Transverse colon (tissue), 4 donors: ENCODE measurements at regions not wholly inside any gene's neighbourhood (a gene's known extent, or its start where the extent isn't known, plus 50 kb on each side); places are given as distances from the start of the nearest gene placed in this dataset.

Source experiments
- DNase-seq: peaks from one replicate; pipeline ENCODE4 v3.0.0-alpha.2; 2019
- H3K27ac ChIP-seq, 4 donors: fragments of 200-600 bp; sonication (generic); 2 replicates each; pipeline ENCODE4 v1.5.1; 2016 to 2018; ENCODE audit warnings: inconsistent platforms in 4 of 4
- H3K27me3 ChIP-seq: fragments of 200-600 bp; sonication (generic); 2 replicates; pipeline ENCODE4 v1.5.1; 2017; ENCODE audit warnings: inconsistent platforms
- H3K36me3 ChIP-seq, 4 donors: fragments of 200-600 bp; sonication (generic); 2 replicates each; pipeline ENCODE4 v1.5.1; 2017 to 2019; ENCODE audit warnings: inconsistent platforms in 4 of 4
- H3K4me1 ChIP-seq, 4 donors: fragments of 200-600 bp; sonication (generic); 2 replicates each; pipeline ENCODE4 v1.5.1; 2017 to 2020; ENCODE audit warnings: inconsistent platforms in 4 of 4
- H3K4me3 ChIP-seq, 4 donors: fragments of 200-600 bp; sonication (generic); 1 replicate in 1 of 4; 2 replicates in 3 of 4; pipeline versions ENCODE4 v1.5.1 to v1.6.1; 2017 to 2019; ENCODE audit warnings: inconsistent platforms in 4 of 4
- H3K9me3 ChIP-seq, 2 donors: fragments of 200-600 bp; sonication (generic); 2 replicates each; pipeline ENCODE4 v1.5.1; 2017 to 2019; ENCODE audit warnings: inconsistent platforms in 2 of 2
- CTCF ChIP-seq, 5 experiments: fragments of 200-600 bp in 3 of 5; fragments of 450-650 bp in 2 of 5; sonication (generic) in 3 of 5; IDR thresholded peaks; 1 replicate in 2 of 5; 2 replicates in 3 of 5; pipeline ENCODE4 v1.5.1; 2016 to 2017; ENCODE audit warnings: antibody characterized with exemption in 5 of 5, inconsistent platforms in 3 of 5, mild to moderate bottlenecking in 2 of 5, moderate library complexity in 1 of 5
- EP300 ChIP-seq: sonication (generic); formaldehyde crosslinking; IDR thresholded peaks from one replicate; pipeline ENCODE4 v1.6.1; 2017; ENCODE audit warnings: antibody characterized with exemption, low read depth
- POLR2A ChIP-seq: fragments of 450-650 bp; IDR thresholded peaks from one replicate; pipeline ENCODE4 v1.6.1; 2016; ENCODE audit warnings: antibody characterized with exemption, mild to moderate bottlenecking, moderate library complexity
- POLR2AphosphoS5 ChIP-seq, 3 donors: sonication (generic); formaldehyde crosslinking; IDR thresholded peaks; one replicate each; pipeline ENCODE4 v1.6.1; 2016; ENCODE audit warnings: antibody characterized with exemption in 3 of 3
- WGBS, 2 donors: methylation state at CpG; one replicate each; pipeline ENCODE4 v1.1.5; 2018; ENCODE audit warnings: low coverage in 1 of 2; 5-methylcytosine and 5-hydroxymethylcytosine counted together
- in situ Hi-C, 4 donors: fragments of 200-750 bp; cut with MboI; loops; one replicate each; pipeline versions ENCODE4 v1.15.0 to v1.15.1; 2017; ENCODE audit warnings: low sequenced_read_pairs in 3 of 4, low pct_ligation_motif_present in 1 of 4, low pct_unique_long_range_greater_than_20kb in 1 of 4
- intact Hi-C: fragments of 100-400 bp; cut with DNase I; formaldehyde crosslinking; loops from one replicate; pipeline ENCODE4 v1.15.1; 2023; ENCODE audit warnings: low total_unique reads

DNA sequence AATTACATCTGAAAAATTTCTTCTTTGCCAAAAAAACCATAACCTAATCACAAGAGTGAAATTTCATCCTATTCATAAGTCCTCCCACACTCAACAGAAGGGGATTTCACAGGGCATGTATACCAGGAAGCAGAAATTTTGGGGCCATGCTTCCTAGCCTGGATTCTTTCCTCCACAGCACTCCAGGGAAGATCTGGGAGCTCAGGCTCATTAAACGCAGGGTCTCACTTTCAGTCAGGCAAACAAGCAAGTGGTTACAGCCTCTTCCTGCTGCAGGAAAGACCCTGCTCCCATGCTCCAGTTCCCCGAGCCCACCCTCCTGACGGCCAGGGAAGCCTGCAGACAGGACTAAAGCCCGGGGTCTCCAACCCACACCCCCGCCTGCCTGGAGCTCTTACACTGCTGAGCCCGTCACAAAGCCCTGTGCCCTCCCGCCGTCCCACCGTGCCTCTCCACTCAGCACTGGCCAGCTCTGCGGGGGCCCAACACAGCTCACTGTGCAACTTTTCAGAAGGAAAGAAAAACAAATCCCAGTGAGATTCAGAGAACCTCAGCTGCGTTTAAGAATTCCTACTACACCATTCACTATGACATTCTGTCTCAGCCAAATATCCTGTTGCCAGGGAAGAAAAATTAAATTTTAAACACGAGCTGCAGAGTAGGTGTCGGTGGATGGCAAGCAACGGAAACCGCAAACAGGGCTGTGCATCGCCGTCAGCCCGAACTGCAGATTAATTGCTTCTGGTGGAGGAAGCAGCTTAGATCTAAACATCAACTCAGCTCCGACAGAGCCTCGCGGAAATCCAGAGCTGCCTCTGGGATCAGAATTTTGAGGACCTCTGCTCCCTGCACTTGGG is 106.7 kb upstream of the SFSWAP start:
- in situ Hi-C loops (no loop called here), intact Hi-C loops (loop anchor here (5.0 kb wide), 1 partner anchor 383 kb away; no protein-coding TSS in a partner anchor)
- peak; percentile 31 for DNase-seq
- Histone ChIP-seq H3K27ac (no peak overlapping the region), H3K36me3 (no peaks in the 10 kb centered on the region), H3K4me3 (no peak overlapping the region), H3K27me3 (peaks cover 20% of the 10 kb centered on the region), H3K4me1 (peaks cover 0 to 20% (median 3%) of the 10 kb centered on the region in 4 donors), H3K9me3 (no peaks in the 10 kb centered on the region)
- no peak for TF ChIP-seq POLR2A
- TF ChIP-seq EP300 = no peak
- TF ChIP-seq POLR2AphosphoS5 (IDR thresholded peaks at IDR 0.05) = no peak
- no peak for TF ChIP-seq CTCF (IDR thresholded peaks at IDR 0.05)
- 34 to 40% methylated on average over 11 to 21 of the region's 21 CpGs for WGBS, 2 donors

GRCh38 chr12:131604859-131605258 is 106.0 kb upstream of the SFSWAP start:
- Histone ChIP-seq H3K4me3 (no peak overlapping the region), H3K36me3 (no peaks in the 10 kb centered on the region), H3K4me1 (peaks cover 0 to 23% (median 3%) of the 10 kb centered on the region in 4 donors), H3K27me3 (peaks cover 20% of the 10 kb centered on the region), H3K27ac (no peak overlapping the region), H3K9me3 (no peaks in the 10 kb centered on the region)
- 63 to 83% methylated on average over 6 of the region's 6 CpGs for WGBS, 2 donors
- no peak for TF ChIP-seq CTCF (IDR thresholded peaks at IDR 0.05)
- TF ChIP-seq EP300 = no peak
- TF ChIP-seq POLR2AphosphoS5 (IDR thresholded peaks at IDR 0.05) = no peak
- TF ChIP-seq POLR2A = no peak
- in situ Hi-C loops (no loop called here), intact Hi-C loops (loop anchor here (5.0 kb wide), 1 partner anchor 382 kb away; no protein-coding TSS in a partner anchor)
- DNase-seq = no peak

DNA sequence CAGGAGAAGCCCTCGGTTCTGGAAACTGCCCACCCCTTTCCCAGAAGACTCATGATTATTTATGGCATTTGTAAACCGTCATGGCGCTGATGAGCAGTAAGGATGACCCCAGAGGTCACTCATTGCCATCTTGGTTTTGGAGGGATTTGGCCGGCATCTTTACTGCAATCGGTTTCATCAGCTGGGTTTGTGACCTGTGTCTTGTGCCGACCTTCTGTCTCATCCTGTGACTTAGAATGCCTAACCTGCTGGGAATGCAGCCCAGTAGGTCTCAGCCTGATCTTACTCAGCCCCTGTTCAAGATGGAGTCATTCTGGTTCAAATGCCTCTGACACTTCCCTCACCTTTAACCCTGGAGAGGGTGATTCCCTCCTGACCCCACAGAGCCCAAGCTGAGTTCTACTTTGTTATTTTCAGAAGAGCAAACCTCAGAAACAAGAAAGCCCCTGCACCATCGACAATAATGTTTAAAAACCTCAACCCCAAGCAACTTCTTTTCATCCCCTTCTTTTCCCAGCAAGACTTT is 105.5 kb upstream of the SFSWAP start:
- peaks cover 0 to 23% (median 3%) of the 10 kb centered on the region in 4 donors for H3K4me1 ChIP-seq
- no peak for DNase-seq
- H3K9me3 ChIP-seq = no peaks in the 10 kb centered on the region
- H3K27ac ChIP-seq = no peak overlapping the region
- H3K4me3 ChIP-seq = no peak overlapping the region
- TF ChIP-seq POLR2A (no peak), CTCF (IDR thresholded peaks at IDR 0.05) (no peak), POLR2AphosphoS5 (IDR thresholded peaks at IDR 0.05) (no peak), EP300 (no peak)
- WGBS, 2 donors = 40 to 60% methylated on average over 1 to 7 of the region's 7 CpGs
- H3K27me3 ChIP-seq = peaks cover 20% of the 10 kb centered on the region
- in situ Hi-C loops (no loop called here), intact Hi-C loops (no loop called here)
- H3K36me3 ChIP-seq = no peaks in the 10 kb centered on the region

DNA sequence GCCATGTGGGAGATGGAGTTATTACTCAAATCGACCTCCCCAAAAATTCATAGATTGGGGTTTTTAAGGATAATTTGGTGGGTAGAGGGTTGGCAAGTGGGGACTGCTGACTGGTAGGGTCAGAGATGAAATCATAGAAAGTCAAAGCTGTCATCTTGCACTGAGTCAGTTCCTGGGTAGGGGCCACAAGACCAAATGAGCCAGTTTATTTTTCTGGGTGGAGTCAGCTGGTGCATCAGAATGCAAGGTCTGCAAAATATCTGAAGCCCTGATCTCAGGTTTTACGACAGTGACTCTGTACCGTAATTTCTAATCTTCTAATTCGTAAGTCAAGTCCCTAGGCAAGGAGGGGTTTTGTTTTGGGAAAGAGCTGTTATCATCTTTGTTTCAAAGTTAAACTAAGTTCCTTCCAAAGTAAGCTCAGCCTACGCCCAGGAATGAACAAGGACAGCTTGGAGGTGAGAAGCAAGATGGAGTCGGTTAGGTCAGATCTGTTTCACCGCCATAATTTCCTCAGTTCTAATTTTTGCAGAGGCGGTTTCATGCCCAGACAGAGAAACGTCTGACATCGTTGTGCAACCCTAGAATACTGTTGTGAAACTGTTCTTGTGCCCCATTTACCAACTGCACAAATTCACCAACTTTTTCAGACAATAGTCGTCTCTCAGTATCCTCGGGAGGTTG is 104.5 kb upstream of the SFSWAP start:
- intact Hi-C loops (no loop called here), in situ Hi-C loops (no loop called here)
- WGBS, 2 donors = 79 to 85% methylated on average over 9 to 12 of the region's 12 CpGs

More for the DNA sequence above, 104.5 kb upstream of the SFSWAP start:
- Histone ChIP-seq H3K27ac (no peak overlapping the region), H3K4me1 (peaks cover 0 to 23% (median 3%) of the 10 kb centered on the region in 4 donors), H3K36me3 (no peaks in the 10 kb centered on the region), H3K9me3 (no peaks in the 10 kb centered on the region), H3K27me3 (peaks cover 20% of the 10 kb centered on the region), H3K4me3 (no peak overlapping the region)
- no peak for TF ChIP-seq EP300
- no peak for TF ChIP-seq CTCF (IDR thresholded peaks at IDR 0.05)
- TF ChIP-seq POLR2A = no peak
- TF ChIP-seq POLR2AphosphoS5 (IDR thresholded peaks at IDR 0.05) = no peak
- DNase-seq = no peak
